H1 (cell line): ENCODE measurements at regions not wholly inside any gene's neighbourhood (a gene's known extent, or its start where the extent isn't known, plus 50 kb on each side); places are given as distances from the start of the nearest gene placed in this dataset.

Source experiments
- CTCF ChIP-seq, 3 experiments: IDR thresholded peaks; 1 replicate in 2 of 3; 2 replicates in 1 of 3; pipeline versions ENCODE4 v1.5.1 to v1.6.1; 2011; ENCODE audit warnings: low read length in 3 of 3, mild to moderate bottlenecking in 3 of 3, inconsistent platforms in 2 of 3, low read depth in 1 of 3, moderate library complexity in 1 of 3; ENCODE audit not compliant: insufficient read depth in 1 of 3; ENCODE audit errors: control extremely low read depth in 1 of 3
- MAX ChIP-seq: IDR thresholded peaks from 2 replicates; pipeline ENCODE4 v1.6.1; 2012; ENCODE audit warnings: inconsistent platforms
- SRF ChIP-seq: IDR thresholded peaks from 2 replicates; pipeline ENCODE4 v1.6.1; 2011; ENCODE audit warnings: mild to moderate bottlenecking, low read depth, low read length, moderate library complexity
- ZNF274 ChIP-seq: IDR thresholded peaks from 2 replicates; pipeline ENCODE4 v1.7.0; 2012; ENCODE audit warnings: low read length, borderline replicate concordance; ENCODE audit errors: extremely low read depth

- no peak for TF ChIP-seq ZNF274
- TF ChIP-seq CTCF (IDR thresholded peaks at IDR 0.05; ENCODE audit: control extremely low read depth in 1 of 3, insufficient read depth in 1 of 3, low read depth in 1 of 3, low read length in 3 of 3) = no peak
- no peak for TF ChIP-seq SRF
- TF ChIP-seq MAX = no peak
Observed at GRCh38 chr4:179331362-179331761, 1889.1 kb upstream of the AGA start.
